KMS-11 (cell line): ENCODE measurements at regions not wholly inside any gene's neighbourhood (a gene's known extent, or its start where the extent isn't known, plus 50 kb on each side); places are given as distances from the start of the nearest gene placed in this dataset.

Source experiments
- H2AFZ ChIP-seq: fragments of 200-600 bp; sonication (generic); 2 replicates; pipeline ENCODE4 v1.6.1; 2016; ENCODE audit warnings: antibody characterized with exemption, mixed run types, low read depth
- H3K27ac ChIP-seq: fragments of 200-600 bp; sonication (generic); 2 replicates; pipeline ENCODE4 v1.6.1; 2016; ENCODE audit warnings: mild to moderate bottlenecking, mixed run types
- H3K27me3 ChIP-seq: fragments of 200-600 bp; sonication (generic); 2 replicates; pipeline ENCODE4 v1.6.1; 2017; ENCODE audit warnings: mild to moderate bottlenecking, low read depth, mixed run types, moderate library complexity; ENCODE audit not compliant: insufficient read depth
- H3K36me3 ChIP-seq: fragments of 200-600 bp; sonication (generic); 2 replicates; pipeline ENCODE4 v1.6.1; 2017; ENCODE audit warnings: mild to moderate bottlenecking, mixed run types; ENCODE audit not compliant: insufficient read depth
- H3K4me1 ChIP-seq: fragments of 200-600 bp; sonication (generic); 2 replicates; pipeline ENCODE4 v1.6.1; 2016; ENCODE audit warnings: mild to moderate bottlenecking, low read depth, mixed run types; ENCODE audit not compliant: poor library complexity, severe bottlenecking
- H3K4me2 ChIP-seq: fragments of 200-600 bp; sonication (generic); 2 replicates; pipeline ENCODE4 v1.7.0; 2016; ENCODE audit warnings: mild to moderate bottlenecking, mixed run types
- H3K4me3 ChIP-seq: fragments of 200-600 bp; sonication (generic); IDR thresholded peaks from 2 replicates; pipeline ENCODE4 v1.6.1; 2017; ENCODE audit warnings: low read depth, low read length, mixed read lengths; ENCODE audit not compliant: insufficient read depth
- H3K79me2 ChIP-seq: fragments of 200-600 bp; sonication (generic); 2 replicates; pipeline ENCODE4 v1.6.1; 2016; ENCODE audit warnings: low read depth, mixed run types; ENCODE audit not compliant: insufficient read depth
- H3K9ac ChIP-seq: fragments of 200-600 bp; sonication (generic); 2 replicates; pipeline ENCODE4 v1.6.1; 2016; ENCODE audit warnings: mild to moderate bottlenecking, mixed run types
- H4K20me1 ChIP-seq: fragments of 200-600 bp; sonication (generic); 2 replicates; pipeline ENCODE4 v1.6.1; 2016; ENCODE audit warnings: mild to moderate bottlenecking, mixed run types; ENCODE audit not compliant: insufficient read depth
- TF ChIP-seq, protein P1 (sequence below): fragments of 200-600 bp; sonication (generic); conservative IDR thresholded peaks from 2 replicates; pipeline ENCODE4 v1.6.1; 2017; ENCODE audit warnings: low read depth, mild to moderate bottlenecking, antibody characterized with exemption, low read length, moderate library complexity, mixed read lengths

DNA sequence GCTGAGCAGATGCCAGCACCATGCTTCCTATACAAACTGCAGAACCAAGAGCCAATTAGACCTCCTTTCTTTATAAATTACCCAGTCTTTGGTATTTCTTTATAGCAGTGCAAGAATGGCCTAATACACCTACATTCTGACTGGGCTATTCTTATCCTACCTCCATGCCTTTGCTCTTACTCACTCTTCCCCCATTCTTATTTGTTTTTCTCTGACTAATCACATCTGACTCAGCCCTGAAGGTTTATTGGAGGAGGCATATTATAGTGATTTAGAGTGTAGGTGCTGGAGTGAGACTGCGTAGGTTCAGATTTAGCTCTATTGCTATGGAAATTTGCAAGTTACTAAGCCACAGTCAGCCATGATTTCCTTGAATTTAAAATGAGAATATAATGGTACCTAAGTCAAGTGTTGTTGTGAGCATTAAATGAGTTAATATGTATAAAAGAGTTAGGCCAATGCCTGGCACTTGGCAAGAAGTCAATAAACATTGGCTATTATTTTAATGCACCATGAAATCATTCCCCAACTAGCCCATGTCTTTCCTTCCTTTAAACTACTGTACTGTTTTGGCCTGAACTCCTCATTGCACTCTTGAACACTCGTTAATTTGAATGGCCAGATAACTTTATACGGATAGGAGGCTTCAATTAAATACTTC, 531.2 kb upstream of the ZNF608 start:
- no peaks in the 10 kb centered on the region for H3K36me3 ChIP-seq
- H3K4me2 ChIP-seq = no peak overlapping the region
- H3K4me3 ChIP-seq = no peak overlapping the region
- no peak overlapping the region for H2AFZ ChIP-seq
- no peaks in the 10 kb centered on the region for H4K20me1 ChIP-seq
- no peak overlapping the region for H3K9ac ChIP-seq
- H3K27ac ChIP-seq = no peak overlapping the region
- no peaks in the 10 kb centered on the region; the same call in 1 of the 2 replicates for H3K79me2 ChIP-seq
- TF ChIP-seq, protein P1, sequence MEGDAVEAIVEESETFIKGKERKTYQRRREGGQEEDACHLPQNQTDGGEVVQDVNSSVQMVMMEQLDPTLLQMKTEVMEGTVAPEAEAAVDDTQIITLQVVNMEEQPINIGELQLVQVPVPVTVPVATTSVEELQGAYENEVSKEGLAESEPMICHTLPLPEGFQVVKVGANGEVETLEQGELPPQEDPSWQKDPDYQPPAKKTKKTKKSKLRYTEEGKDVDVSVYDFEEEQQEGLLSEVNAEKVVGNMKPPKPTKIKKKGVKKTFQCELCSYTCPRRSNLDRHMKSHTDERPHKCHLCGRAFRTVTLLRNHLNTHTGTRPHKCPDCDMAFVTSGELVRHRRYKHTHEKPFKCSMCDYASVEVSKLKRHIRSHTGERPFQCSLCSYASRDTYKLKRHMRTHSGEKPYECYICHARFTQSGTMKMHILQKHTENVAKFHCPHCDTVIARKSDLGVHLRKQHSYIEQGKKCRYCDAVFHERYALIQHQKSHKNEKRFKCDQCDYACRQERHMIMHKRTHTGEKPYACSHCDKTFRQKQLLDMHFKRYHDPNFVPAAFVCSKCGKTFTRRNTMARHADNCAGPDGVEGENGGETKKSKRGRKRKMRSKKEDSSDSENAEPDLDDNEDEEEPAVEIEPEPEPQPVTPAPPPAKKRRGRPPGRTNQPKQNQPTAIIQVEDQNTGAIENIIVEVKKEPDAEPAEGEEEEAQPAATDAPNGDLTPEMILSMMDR = no peak
- H3K4me1 ChIP-seq = no peaks in the 10 kb centered on the region
- H3K27me3 ChIP-seq = no peaks in the 10 kb centered on the region

DNA sequence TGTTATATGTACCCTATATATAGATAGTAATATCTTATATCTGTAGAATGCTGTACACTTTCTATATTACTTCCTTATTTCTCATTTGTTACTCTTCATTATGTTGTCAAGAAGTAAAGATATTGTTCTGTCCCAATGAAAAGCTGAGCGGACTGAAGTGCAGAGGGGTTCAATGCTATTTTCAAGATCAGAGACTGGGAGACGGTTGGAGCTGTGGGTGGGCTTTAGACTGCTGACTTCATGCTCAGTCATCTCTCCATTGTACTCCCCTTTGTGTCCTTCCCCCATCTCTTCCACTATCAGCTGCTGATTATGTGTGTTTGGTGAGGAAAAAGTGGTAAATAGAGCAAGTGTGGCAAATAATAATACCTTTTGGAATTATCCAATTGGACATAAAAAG, 532.3 kb upstream of the ZNF608 start:
- no peak overlapping the region for H2AFZ ChIP-seq
- H3K4me1 ChIP-seq = no peaks in the 10 kb centered on the region
- H3K27ac ChIP-seq = no peak overlapping the region
- H3K27me3 ChIP-seq = no peaks in the 10 kb centered on the region
- H3K4me3 ChIP-seq = no peak overlapping the region
- H3K79me2 ChIP-seq = no peaks in the 10 kb centered on the region; the same call in 1 of the 2 replicates
- no peaks in the 10 kb centered on the region for H4K20me1 ChIP-seq
- H3K36me3 ChIP-seq = no peaks in the 10 kb centered on the region
- H3K9ac ChIP-seq = no peak overlapping the region
- no peak overlapping the region for H3K4me2 ChIP-seq
- TF ChIP-seq, protein P1 = no peak

DNA sequence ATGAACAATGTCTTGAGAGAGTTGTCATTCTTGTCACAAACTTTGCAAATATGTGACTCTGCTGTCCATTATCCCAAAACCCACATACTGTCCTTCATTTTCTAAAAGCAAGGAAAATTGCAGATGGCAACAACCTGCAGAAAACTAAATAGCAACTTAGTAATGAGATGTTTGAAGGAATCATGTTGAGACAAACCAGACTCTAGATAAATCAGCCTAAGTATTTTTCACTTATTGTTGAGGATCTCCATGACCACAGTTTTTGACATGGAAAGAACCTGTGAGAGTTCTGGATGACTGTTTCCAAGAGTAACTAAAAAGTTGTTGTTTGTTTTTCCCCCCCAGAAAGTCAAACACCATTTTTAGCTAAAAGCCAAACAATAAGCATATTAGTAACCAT, 535.2 kb upstream of the ZNF608 start:
- Histone ChIP-seq H3K27me3 (no peaks in the 10 kb centered on the region), H3K4me1 (no peaks in the 10 kb centered on the region), H3K27ac (no peak overlapping the region), H4K20me1 (no peaks in the 10 kb centered on the region), H3K4me2 (no peak overlapping the region), H3K36me3 (no peaks in the 10 kb centered on the region), H3K4me3 (no peak overlapping the region), H3K9ac (no peak overlapping the region), H2AFZ (no peak overlapping the region), H3K79me2 (no peaks in the 10 kb centered on the region; the same call in 1 of the 2 replicates)
- TF ChIP-seq, protein P1 = no peak

DNA sequence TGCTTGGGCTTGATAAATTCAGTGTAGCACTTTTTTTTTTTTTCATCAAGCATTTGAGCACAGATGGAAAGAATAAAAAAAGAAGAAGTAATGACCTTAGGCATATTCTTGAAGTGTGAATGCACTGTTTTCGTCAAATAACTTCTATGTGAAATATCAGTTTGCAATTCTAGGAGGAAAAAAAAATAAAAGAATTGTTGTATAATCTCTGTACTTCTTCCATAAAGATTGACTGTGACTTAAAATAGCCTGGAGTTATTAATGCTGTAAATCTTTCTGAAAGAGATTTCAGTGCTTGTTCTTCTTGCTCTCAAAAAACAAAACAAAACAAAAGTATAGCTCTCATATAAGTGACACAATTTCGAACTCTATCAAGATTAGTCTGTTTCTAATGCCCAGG, 536.9 kb upstream of the ZNF608 start:
- no peak overlapping the region for H3K27ac ChIP-seq
- no peaks in the 10 kb centered on the region; the same call in 1 of the 2 replicates for H3K79me2 ChIP-seq
- no peak overlapping the region for H3K4me2 ChIP-seq
- H3K27me3 ChIP-seq = no peaks in the 10 kb centered on the region
- H3K36me3 ChIP-seq = no peaks in the 10 kb centered on the region
- H3K4me3 ChIP-seq = no peak overlapping the region
- H3K4me1 ChIP-seq = no peaks in the 10 kb centered on the region
- no peak overlapping the region for H3K9ac ChIP-seq
- H4K20me1 ChIP-seq = no peaks in the 10 kb centered on the region
- TF ChIP-seq, protein P1 = no peak
- H2AFZ ChIP-seq = no peak overlapping the region
